ENCODE measurements at regions not wholly inside any gene's neighbourhood (a gene's known extent, or its start where the extent isn't known, plus 50 kb on each side); places are given as distances from the start of the nearest gene placed in this dataset.

- DNase-seq = no peak
- H3K36me3 ChIP-seq = no peaks in the 10 kb centered on the region
- TF ChIP-seq CTCF (IDR thresholded peaks at IDR 0.05) = no peak
- no peak for TF ChIP-seq POLR2A (IDR thresholded peaks at IDR 0.05)
- no peaks in the 10 kb centered on the region for H3K27me3 ChIP-seq
- intact Hi-C loops (cut with DNase I) = no loop called here
- peaks cover 0 to 5% (median 0%) of the 10 kb centered on the region in 3 donors for H3K4me1 ChIP-seq
- H3K27ac ChIP-seq = no peak overlapping the region
- H3K4me3 ChIP-seq = no peak overlapping the region
- WGBS, 2 donors = 55 to 57% methylated on average over 2 of the region's 2 CpGs
- no peaks in the 10 kb centered on the region for H3K9me3 ChIP-seq
Observed at GRCh38 chr1:99594205-99594604, 51.7 kb upstream of the PALMD start.

DNA sequence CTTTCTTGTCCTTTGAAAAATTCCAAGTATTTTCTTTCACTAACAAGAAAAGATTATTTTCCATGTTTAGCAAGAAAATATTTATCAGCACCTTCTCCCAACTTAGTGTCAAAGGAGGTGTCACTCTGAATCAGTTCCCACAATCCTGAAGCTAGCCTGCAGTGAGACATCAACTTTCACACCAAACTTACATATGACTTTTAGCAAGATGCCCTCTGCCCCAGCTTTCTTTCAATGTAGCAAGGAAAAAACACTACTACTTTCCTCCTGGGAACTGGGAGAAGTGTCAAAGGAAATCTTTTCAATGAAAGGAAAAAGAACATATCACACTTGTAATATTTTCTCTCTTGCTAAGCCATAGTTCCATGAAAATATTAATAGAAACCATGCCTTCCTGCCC lies 50.9 kb upstream of the PALMD start:
- DNase-seq = no peak
- TF ChIP-seq CTCF (IDR thresholded peaks at IDR 0.05) (no peak), POLR2A (IDR thresholded peaks at IDR 0.05) (no peak)
- Histone ChIP-seq H3K27me3 (no peaks in the 10 kb centered on the region), H3K4me3 (no peak overlapping the region), H3K36me3 (no peaks in the 10 kb centered on the region), H3K4me1 (peaks cover 0 to 5% (median 0%) of the 10 kb centered on the region in 3 donors), H3K9me3 (no peaks in the 10 kb centered on the region), H3K27ac (no peak overlapping the region)
- intact Hi-C loops (cut with DNase I) = no loop called here

DNA sequence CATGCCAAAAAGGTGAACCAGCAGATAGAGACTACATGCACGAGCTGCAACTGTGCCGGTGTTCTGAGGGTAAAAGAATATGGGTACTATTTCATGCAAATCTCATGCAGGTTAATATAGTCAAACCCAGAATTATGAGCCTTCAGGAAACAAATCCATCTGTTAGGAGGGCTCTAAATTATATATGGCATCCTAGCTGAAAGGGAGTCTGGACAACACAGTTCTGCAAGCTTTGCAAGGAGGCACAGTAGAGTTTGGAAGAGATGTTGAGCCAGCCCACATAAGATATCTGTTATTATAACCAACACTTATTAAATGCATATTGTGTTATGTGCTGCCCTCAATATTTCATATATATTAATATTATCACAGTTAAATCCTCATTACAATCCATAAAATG lies 50.5 kb upstream of the PALMD start:
- 40 to 45% methylated on average over 2 of the region's 2 CpGs for WGBS, 2 donors
- Histone ChIP-seq H3K4me3 (no peak overlapping the region), H3K27me3 (no peaks in the 10 kb centered on the region), H3K27ac (no peak overlapping the region), H3K4me1 (peaks cover 0 to 5% (median 0%) of the 10 kb centered on the region in 3 donors), H3K9me3 (no peaks in the 10 kb centered on the region), H3K36me3 (no peaks in the 10 kb centered on the region)
- TF ChIP-seq CTCF (IDR thresholded peaks at IDR 0.05) (no peak), POLR2A (IDR thresholded peaks at IDR 0.05) (no peak)
- DNase-seq = no peak
- intact Hi-C loops (cut with DNase I) = no loop called here
